GM18858 (cell line): ENCODE measurements at regions not wholly inside any gene's neighbourhood (a gene's known extent, or its start where the extent isn't known, plus 50 kb on each side); places are given as distances from the start of the nearest gene placed in this dataset.
"Not testable (repeated sequence)": the region's sequence is repeated elsewhere in the genome, so short reads cannot be mapped to it uniquely, and the experiment has no call there.

Experiments used
- ATAC-seq: cut with Tn5 transposase; IDR thresholded peaks from one replicate; pipeline ENCODE4 v1.9.1; 2021; ENCODE audit not compliant: unreplicated experiment

DNA sequence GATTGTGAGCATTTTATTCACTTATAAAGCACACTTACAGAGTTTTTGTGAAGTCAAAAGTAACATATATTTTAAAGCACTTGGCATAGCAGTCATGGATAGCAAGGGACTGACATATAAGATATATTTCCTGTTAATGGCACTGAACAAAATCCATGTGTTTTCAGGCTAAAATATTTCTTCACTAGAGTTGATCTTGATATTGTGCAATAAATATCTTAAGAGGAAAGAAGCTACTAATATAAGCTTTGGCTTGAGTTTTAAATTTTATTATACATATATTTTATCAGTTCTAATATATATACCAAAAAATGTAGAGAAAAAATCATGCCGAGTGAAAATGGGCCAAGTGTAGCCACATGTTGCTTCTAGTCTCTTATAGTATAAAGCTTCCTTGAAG lies 189.7 kb upstream of the DPP10 start:
- ATAC-seq: no peak

DNA sequence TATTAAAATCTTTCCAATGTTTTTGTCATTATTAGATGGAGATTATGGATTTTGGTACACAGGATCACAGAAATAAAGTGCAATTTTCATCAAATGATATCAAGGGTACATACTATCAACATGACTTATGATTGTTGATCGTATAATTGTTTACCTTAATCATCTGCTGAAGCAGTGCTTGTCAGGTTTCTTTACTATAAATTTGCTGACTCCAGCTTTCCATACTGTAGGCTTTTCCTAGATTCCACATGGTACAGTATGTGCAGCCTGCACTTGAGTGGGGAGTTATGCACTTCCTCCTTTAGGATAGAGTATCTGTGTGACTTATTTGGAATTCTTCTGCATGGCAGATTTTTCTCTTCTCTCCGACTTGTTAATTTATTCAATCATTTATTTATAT lies 187.6 kb upstream of the DPP10 start:
- no peak for ATAC-seq

GRCh38 chr2:114259389-114259788 lies 183.1 kb upstream of the DPP10 start:
- ATAC-seq: no peak

DNA sequence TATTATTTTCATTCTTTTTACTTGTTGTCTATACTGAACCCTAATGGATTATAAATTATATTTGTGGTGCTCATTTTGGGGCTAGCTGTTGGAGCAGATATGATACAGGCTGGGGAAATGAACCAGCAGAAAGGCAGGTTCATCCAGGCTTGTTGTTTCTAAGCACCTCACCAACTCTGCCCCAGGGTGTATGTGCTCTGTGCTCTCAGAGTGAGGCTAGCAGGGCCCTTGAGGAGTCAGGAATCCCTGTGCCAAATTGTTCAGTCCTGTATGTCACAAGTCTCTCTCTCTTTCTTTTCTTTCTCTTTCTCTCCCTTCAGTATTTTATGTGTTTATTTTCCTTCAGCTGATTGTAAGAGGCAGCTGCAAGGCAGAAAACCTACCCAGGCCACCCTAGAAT lies 181.1 kb upstream of the DPP10 start:
- no peak for ATAC-seq

GRCh38 chr2:114265261-114265660 lies 177.2 kb upstream of the DPP10 start:
- ATAC-seq: no peak

DNA sequence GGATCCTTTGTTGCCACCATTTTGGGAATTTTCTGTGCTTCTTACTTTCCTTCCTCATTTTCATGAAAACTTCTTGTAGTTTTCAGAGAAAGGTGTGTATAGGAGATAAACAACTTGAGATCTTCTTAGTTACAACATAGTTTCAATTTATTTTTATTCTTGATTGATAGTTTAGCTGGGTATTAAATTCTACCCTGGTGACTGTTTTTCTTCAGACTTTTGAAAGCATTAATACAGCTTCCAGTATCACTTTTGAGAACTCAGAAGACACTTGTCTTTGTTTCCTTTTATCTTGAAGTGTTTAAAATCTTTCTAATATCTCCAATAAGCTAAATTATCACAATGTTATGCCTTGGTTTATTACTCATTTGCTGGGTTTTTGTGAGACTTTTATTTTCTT lies 167.5 kb upstream of the DPP10 start:
- no peak for ATAC-seq

DNA sequence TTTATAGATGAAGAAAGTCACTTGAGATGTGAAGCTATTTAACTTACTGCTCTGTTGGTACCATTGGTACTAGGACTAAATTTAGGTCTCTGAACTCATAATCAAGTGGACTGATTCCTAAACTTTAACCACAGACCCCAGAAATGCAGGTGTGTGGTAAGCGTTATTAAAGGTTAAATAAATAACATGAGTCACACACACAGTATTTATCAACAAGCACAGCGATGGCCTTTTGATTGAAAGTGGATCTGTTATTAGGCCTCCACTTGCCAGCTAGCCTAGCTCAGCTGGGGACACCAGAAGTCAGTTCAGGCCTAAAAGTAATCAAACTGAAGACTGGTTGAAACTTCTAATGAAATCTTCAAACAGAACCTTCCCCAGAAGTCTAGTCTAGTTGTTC lies 161.3 kb upstream of the DPP10 start:
- no peak for ATAC-seq

GRCh38 chr2:114283774-114284173 lies 158.7 kb upstream of the DPP10 start:
- ATAC-seq: no peak

GRCh38 chr2:114286438-114286837 lies 156.0 kb upstream of the DPP10 start:
- no peak for ATAC-seq

GRCh38 chr2:114293355-114293754 lies 149.1 kb upstream of the DPP10 start:
- ATAC-seq: no peak

DNA sequence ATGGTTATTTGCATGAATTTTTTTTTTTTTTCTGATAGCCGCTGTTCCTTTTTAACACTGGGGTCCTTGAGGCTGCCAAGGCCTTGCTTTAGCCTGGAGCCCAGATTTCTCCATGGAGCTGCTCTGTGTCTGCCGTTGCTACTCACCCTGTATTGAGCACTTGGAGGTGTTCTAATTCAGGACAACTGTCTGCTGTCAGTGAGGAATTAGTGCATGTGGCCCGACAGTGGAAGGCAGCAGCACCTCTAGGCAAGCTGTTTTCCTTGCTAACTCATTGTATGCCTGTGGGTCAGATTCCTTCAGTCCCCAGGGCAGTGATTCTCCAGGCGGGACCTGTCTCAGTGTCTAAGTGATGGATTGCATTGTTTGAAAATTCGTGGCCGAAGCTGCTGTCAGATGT lies 147.7 kb upstream of the DPP10 start:
- no peak for ATAC-seq

- not testable (repeated sequence) for ATAC-seq
Measured at GRCh38 chr2:114300351-114300750, 142.1 kb upstream of the DPP10 start.

- ATAC-seq: no peak
Measured at GRCh38 chr2:114316532-114317300, 125.7 kb upstream of the DPP10 start.

- no peak for ATAC-seq
Measured at GRCh38 chr2:114330594-114330993, 111.8 kb upstream of the DPP10 start.

DNA sequence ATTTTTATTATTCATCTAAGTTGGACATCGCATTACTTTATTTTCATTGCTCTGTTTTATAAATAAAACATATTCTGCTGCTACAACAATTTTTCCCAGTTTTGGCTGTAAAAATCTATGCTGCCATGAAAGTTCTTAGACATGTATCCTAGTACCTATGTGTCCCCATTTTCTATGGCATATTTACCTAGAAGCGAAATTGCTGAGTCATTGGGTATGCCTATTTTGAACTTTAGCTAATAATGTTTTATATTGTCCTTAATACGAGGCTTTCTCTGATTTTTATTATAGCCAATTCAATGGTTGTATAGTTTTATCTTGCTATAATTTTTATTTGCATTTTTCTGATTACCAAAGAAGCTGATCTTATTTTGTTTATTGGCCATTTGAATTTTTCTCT lies 110.5 kb upstream of the DPP10 start:
- ATAC-seq: no peak

DNA sequence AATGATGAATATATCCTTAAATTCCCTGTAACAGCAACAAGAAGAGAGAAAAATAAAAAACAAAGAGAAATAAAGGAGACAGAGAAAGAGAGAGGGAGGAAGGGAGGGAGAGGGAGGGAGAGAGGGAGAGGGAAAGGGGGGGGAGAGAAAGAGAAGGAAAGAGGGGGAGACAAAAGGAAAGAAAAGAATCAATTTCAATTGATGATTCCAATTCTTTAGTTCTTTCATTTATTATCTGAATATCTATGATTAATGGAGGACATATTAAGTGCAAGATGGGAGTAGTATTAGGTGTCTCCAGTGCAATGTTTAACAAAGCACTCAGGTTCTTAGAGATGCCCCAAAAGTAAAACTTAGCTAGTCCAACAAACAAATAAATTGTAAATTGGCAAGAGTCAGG lies 97.2 kb upstream of the DPP10 start:
- ATAC-seq: no peak

DNA sequence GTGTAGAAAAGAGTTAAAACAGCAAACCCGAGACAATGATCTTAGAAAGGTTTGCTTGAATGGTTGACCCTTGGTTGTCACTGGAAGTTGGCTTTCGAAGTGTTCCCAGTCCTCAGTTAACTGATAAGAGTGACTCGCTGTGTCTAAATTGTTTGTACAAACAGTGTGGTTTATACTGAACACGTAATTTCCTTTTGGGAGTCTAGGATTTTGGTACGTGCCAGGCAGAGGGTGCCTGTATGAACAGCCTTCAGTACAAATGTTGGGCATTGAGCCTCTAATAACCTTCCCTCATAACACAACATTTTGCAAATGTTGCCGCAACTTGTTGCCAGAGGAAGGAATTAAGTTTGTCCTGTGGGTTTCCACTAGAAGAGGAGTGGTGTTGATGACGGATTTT lies 95.8 kb upstream of the DPP10 start:
- ATAC-seq: no peak

DNA sequence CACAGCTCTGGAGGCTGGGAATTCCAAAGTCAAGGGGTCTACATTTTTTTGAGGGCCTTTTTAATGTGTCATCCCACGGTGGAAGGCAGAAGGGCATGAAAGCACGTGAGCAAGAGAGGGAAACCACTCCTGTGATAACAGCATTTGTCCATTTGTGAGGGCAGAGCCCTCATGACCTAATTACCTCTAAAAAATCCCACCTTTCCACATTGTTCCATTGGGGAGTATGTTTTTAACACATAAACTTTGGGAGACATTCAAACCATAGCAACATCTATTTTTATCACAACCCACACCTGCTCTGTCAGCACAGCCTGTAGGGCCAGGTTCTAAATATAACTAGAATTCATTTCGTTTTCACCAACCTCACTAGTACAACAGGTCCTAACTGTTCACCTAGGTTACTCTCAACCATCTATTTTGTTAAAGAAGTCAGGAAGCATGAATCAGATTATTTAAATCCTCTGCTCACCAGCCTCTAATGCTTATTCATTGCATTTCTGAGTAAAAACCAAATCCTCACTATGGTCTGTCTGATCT lies 92.2 kb upstream of the DPP10 start:
- no peak for ATAC-seq

DNA sequence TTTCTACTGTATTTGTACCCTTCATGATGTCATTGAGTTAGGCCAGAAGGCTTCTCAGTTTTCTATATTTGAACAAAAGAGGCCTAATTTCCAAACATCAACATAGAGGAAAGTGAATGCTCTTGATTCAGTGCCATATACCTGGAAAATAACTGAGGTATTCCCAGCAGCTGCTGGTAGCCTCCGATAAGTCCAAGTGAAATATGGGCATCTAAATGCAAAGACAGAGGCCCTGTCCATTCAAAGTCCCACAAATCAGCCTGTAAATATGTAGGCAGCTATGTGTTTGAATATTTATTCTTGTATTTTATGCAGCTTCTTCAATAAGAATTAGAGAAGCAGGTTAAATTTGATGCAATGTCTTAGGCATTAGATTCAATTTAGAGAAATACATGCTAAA lies 89.5 kb upstream of the DPP10 start:
- no peak for ATAC-seq

GRCh38 chr2:114354199-114354598 lies 88.2 kb upstream of the DPP10 start:
- ATAC-seq: no peak

DNA sequence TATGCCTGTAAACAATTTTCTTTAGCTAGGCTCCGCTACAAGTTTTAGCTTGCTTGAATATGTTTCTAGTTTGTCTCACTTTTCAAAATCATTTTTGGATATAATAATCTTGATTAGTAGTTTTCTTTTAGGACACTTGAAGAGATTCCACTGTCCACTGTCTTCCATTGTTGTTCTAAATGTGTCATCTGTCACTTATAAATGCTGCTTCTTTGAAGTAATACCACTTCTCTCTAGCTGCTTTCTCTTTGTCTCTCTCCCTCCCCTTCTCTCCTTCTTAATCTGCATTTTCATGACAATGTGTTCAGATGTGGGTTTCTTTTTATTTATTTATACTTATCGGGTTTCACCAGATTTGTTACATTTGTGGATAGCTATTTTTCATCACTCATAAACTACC lies 73.7 kb upstream of the DPP10 start:
- ATAC-seq: no peak

DNA sequence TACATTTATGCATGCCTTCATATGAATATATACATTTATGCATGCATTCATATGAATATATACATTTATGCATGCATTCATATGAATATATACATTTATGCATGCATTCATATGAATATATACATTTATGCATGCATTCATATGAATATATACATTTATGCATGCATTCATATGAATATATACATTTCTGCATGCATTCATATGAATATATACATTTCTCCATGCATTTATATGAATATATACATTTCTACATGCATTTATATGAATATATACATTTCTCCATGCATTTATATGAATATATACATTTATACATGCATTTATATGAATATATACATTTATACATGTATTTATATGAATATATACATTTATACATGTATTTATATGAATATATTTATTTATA lies 70.7 kb upstream of the DPP10 start:
- ATAC-seq: not testable (repeated sequence)

DNA sequence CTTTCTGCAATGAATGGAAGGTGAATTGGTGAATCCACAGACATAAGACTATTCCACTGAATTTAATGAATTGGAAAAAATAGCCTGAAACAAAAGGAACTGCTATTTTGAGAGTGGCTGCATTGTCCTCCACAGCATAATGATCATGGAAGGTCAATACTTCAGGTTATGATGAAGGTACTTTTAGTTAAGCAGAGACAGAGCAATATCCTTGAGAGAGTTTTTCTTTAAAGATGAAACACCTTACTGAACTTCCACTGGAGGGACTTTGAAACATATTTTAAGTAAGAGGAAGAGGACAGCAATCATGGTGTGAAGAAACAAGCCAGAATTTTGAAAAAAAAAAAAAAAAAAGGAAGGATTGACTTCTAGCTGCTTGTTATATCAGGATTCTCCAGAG lies 68.8 kb upstream of the DPP10 start:
- ATAC-seq: no peak
